Endodermal cell (in vitro differentiated cells): ENCODE measurements at regions not wholly inside any gene's neighbourhood (a gene's known extent, or its start where the extent isn't known, plus 50 kb on each side); places are given as distances from the start of the nearest gene placed in this dataset.

Source experiments
- DNase-seq: peaks from one replicate; pipeline ENCODE4 v3.0.0-alpha.2; 2017
- H3K27ac ChIP-seq: 2 replicates; pipeline ENCODE4 v1.5.1; 2013; ENCODE audit warnings: mild to moderate bottlenecking, low read depth, low read length, moderate library complexity
- H3K27me3 ChIP-seq: 2 replicates; pipeline ENCODE4 v1.6.1; 2013; ENCODE audit warnings: mild to moderate bottlenecking, low read length, moderate library complexity; ENCODE audit not compliant: insufficient read depth, control insufficient read depth, poor library complexity, severe bottlenecking
- H3K36me3 ChIP-seq: 2 replicates; pipeline ENCODE4 v1.7.0; 2013; ENCODE audit warnings: mild to moderate bottlenecking, low read length, moderate library complexity; ENCODE audit not compliant: control insufficient read depth, insufficient read depth
- H3K4me1 ChIP-seq: one replicate; pipeline ENCODE4 v1.7.0; 2013; ENCODE audit warnings: low read length; ENCODE audit not compliant: control insufficient read depth, insufficient read depth
- H3K4me3 ChIP-seq: 2 replicates; pipeline ENCODE4 v1.5.1; 2013; ENCODE audit warnings: mild to moderate bottlenecking, low read length, moderate library complexity
- H3K9ac ChIP-seq: 2 replicates; pipeline ENCODE4 v1.6.1; 2013; ENCODE audit warnings: mild to moderate bottlenecking, low read length, moderate library complexity; ENCODE audit not compliant: poor library complexity, severe bottlenecking; ENCODE audit errors: extremely low read depth
- H3K9me3 ChIP-seq: 2 replicates; pipeline ENCODE4 v1.6.1; 2013; ENCODE audit warnings: mild to moderate bottlenecking, low read length, moderate library complexity; ENCODE audit not compliant: control insufficient read depth
- H3K27ac Mint-ChIP-seq: 2 replicates; pipeline ENCODE4 v1.8.0; 2020; ENCODE audit warnings: mixed read lengths
- H3K27me3 Mint-ChIP-seq: 2 replicates; pipeline ENCODE4 v1.8.0; 2021; ENCODE audit warnings: mild to moderate bottlenecking, mixed read lengths; ENCODE audit not compliant: insufficient read depth
- H3K36me3 Mint-ChIP-seq: 2 replicates; pipeline ENCODE4 v1.8.0; 2020; ENCODE audit warnings: low read depth, mixed read lengths
- H3K4me1 Mint-ChIP-seq: 2 replicates; pipeline ENCODE4 v1.8.0; 2020; ENCODE audit warnings: mixed read lengths
- H3K4me3 Mint-ChIP-seq: 2 replicates; pipeline ENCODE4 v1.8.0; 2020; ENCODE audit warnings: mild to moderate bottlenecking, moderate library complexity, mixed read lengths
- H3K9me3 Mint-ChIP-seq: 2 replicates; pipeline ENCODE4 v1.8.0; 2020; ENCODE audit warnings: mild to moderate bottlenecking, mixed read lengths
- WGBS, 2 experiments: methylation state at CpG; one replicate each; pipeline versions ENCODE4 v1.1.5 to v1.1.7; 2013; ENCODE audit warnings: missing lambda C conversion rate in 2 of 2, mixed read lengths in 1 of 2; ENCODE audit not compliant: insufficient coverage in 1 of 2, insufficient read length in 1 of 2; 5-methylcytosine and 5-hydroxymethylcytosine counted together
- TF ChIP-seq, protein P1 (sequence below): fragments of 200-600 bp; sonication (generic); conservative IDR thresholded peaks from 2 replicates; pipeline ENCODE4 v1.5.0; 2021; ENCODE audit warnings: antibody characterized with exemption, mild to moderate bottlenecking

GRCh38 chr2:113832795-113833290 lies 57.0 kb upstream of the ACTR3 start:
- Mint-ChIP-seq H3K4me3 (no peak overlapping the region), H3K4me1 (peaks cover 9% of the 10 kb centered on the region), H3K27ac (no peak overlapping the region), H3K27me3 (peaks cover 19% of the 10 kb centered on the region), H3K36me3 (no peaks in the 10 kb centered on the region), H3K9me3 (no peaks in the 10 kb centered on the region)
- TF ChIP-seq, protein P1, sequence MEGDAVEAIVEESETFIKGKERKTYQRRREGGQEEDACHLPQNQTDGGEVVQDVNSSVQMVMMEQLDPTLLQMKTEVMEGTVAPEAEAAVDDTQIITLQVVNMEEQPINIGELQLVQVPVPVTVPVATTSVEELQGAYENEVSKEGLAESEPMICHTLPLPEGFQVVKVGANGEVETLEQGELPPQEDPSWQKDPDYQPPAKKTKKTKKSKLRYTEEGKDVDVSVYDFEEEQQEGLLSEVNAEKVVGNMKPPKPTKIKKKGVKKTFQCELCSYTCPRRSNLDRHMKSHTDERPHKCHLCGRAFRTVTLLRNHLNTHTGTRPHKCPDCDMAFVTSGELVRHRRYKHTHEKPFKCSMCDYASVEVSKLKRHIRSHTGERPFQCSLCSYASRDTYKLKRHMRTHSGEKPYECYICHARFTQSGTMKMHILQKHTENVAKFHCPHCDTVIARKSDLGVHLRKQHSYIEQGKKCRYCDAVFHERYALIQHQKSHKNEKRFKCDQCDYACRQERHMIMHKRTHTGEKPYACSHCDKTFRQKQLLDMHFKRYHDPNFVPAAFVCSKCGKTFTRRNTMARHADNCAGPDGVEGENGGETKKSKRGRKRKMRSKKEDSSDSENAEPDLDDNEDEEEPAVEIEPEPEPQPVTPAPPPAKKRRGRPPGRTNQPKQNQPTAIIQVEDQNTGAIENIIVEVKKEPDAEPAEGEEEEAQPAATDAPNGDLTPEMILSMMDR = no peak
- no peak for DNase-seq
- H3K27me3 ChIP-seq = no peaks in the 10 kb centered on the region
- no peaks in the 10 kb centered on the region for H3K36me3 ChIP-seq
- peaks cover 4% of the 10 kb centered on the region for H3K4me1 ChIP-seq
- no peaks in the 10 kb centered on the region for H3K9me3 ChIP-seq
- WGBS, 2 experiments = 84% methylated on average over 2 of the region's 4 CpGs; no CpG with 5 or more reads in 1 of the 2 experiments
- H3K9ac ChIP-seq = no peak overlapping the region
- no peak overlapping the region for H3K27ac ChIP-seq
- no peak overlapping the region for H3K4me3 ChIP-seq

GRCh38 chr2:113831161-113831560 lies 58.7 kb upstream of the ACTR3 start:
- TF ChIP-seq, protein P1 = no peak
- no peaks in the 10 kb centered on the region for H3K36me3 Mint-ChIP-seq
- Histone ChIP-seq H3K27me3 (no peaks in the 10 kb centered on the region), H3K27ac (no peak overlapping the region), H3K9me3 (no peaks in the 10 kb centered on the region), H3K4me3 (no peak overlapping the region), H3K36me3 (no peaks in the 10 kb centered on the region), H3K9ac (no peak overlapping the region), H3K4me1 (peaks cover 4% of the 10 kb centered on the region)
- WGBS, 2 experiments = 88 to 90% methylated on average over 4 to 6 of the region's 6 CpGs
- H3K9me3 Mint-ChIP-seq = no peaks in the 10 kb centered on the region
- DNase-seq = peak; percentile 56
- peaks cover 26% of the 10 kb centered on the region for H3K4me1 Mint-ChIP-seq
- peak overlapping the region; percentile 82 for H3K27ac Mint-ChIP-seq
- H3K4me3 Mint-ChIP-seq = no peak overlapping the region
- peaks cover 27% of the 10 kb centered on the region for H3K27me3 Mint-ChIP-seq

GRCh38 chr2:113829761-113830160 lies 60.1 kb upstream of the ACTR3 start:
- Histone ChIP-seq H3K4me3 (no peak overlapping the region), H3K36me3 (no peaks in the 10 kb centered on the region), H3K9ac (no peak overlapping the region), H3K9me3 (no peaks in the 10 kb centered on the region), H3K27me3 (no peaks in the 10 kb centered on the region), H3K27ac (no peak overlapping the region), H3K4me1 (peaks cover 10% of the 10 kb centered on the region)
- H3K4me1 Mint-ChIP-seq = peaks cover 32% of the 10 kb centered on the region
- peak; percentile 18 for DNase-seq
- no peaks in the 10 kb centered on the region for H3K36me3 Mint-ChIP-seq
- no peak overlapping the region for H3K4me3 Mint-ChIP-seq
- TF ChIP-seq, protein P1 = no peak
- H3K9me3 Mint-ChIP-seq = no peaks in the 10 kb centered on the region
- H3K27me3 Mint-ChIP-seq = peaks cover 38% of the 10 kb centered on the region
- WGBS, 2 experiments = 81% methylated on average over 5 of the region's 5 CpGs; no CpG with 5 or more reads in 1 of the 2 experiments
- H3K27ac Mint-ChIP-seq = no peak overlapping the region
